Kidney (tissue), 13 donors: ENCODE measurements at regions not wholly inside any gene's neighbourhood (a gene's known extent, or its start where the extent isn't known, plus 50 kb on each side); places are given as distances from the start of the nearest gene placed in this dataset.
"Not testable (repeated sequence)": the region's sequence is repeated elsewhere in the genome, so short reads cannot be mapped to it uniquely, and the experiment has no call there.

Experiments
- DNase-seq, 5 donors: peaks; one replicate each; pipeline ENCODE4 v3.0.0-alpha.2; 2013 to 2020
- FAIRE-seq: peaks from 2 replicates; lab custom pipeline; 2012; peaks lifted over from hg19 to GRCh38; lab: Jason Lieb, UNC
- H3K27ac ChIP-seq, 2 donors: one replicate each; pipeline ENCODE4 v1.7.0; 2013; ENCODE audit warnings: low read depth in 2 of 2, low read length in 2 of 2, inconsistent platforms in 1 of 2
- H3K27me3 ChIP-seq: one replicate; pipeline ENCODE4 v1.7.1; 2013; ENCODE audit warnings: low read length, inconsistent platforms; ENCODE audit not compliant: control insufficient read depth, insufficient read depth
- H3K36me3 ChIP-seq, 3 donors: one replicate each; pipeline versions ENCODE4 v1.7.0 to v1.7.1; 2013; ENCODE audit warnings: low read length in 3 of 3, control low read depth in 1 of 3, inconsistent platforms in 1 of 3; ENCODE audit not compliant: insufficient read depth in 3 of 3, control insufficient read depth in 2 of 3
- H3K4me1 ChIP-seq, 3 donors: one replicate each; pipeline versions ENCODE4 v1.7.0 to v1.7.1; 2013; ENCODE audit warnings: low read length in 3 of 3, inconsistent platforms in 1 of 3, low read depth in 1 of 3; ENCODE audit not compliant: control insufficient read depth in 2 of 3, insufficient read depth in 2 of 3
- H3K4me3 ChIP-seq, 3 donors: one replicate each; pipeline versions ENCODE4 v1.7.0 to v1.8.1; 2013; ENCODE audit warnings: low read length in 3 of 3, control low read depth in 1 of 3, inconsistent platforms in 1 of 3
- H3K9ac ChIP-seq, 3 donors: one replicate each; pipeline versions ENCODE4 v1.7.0 to v1.7.1; 2013; ENCODE audit warnings: low read length in 3 of 3, control low read depth in 1 of 3, inconsistent platforms in 1 of 3
- H3K9me3 ChIP-seq, 3 donors: one replicate each; pipeline versions ENCODE4 v1.7.0 to v1.7.1; 2013; ENCODE audit warnings: low read length in 3 of 3, control low read depth in 1 of 3, inconsistent platforms in 1 of 3; ENCODE audit not compliant: control insufficient read depth in 2 of 3, insufficient read depth in 1 of 3
- CTCF ChIP-seq: IDR thresholded peaks from 3 replicates; pipeline ENCODE4 v1.5.1; 2012; ENCODE audit warnings: mild to moderate bottlenecking, moderate library complexity, borderline replicate concordance; ENCODE audit not compliant: insufficient read depth; ENCODE audit errors: extremely low read depth
- intact Hi-C: fragments of 100-400 bp; cut with DNase I; formaldehyde crosslinking; loops from one replicate; pipeline ENCODE4 v1.11.1; 2022
- donor health status: control.
- donor health status: control.
- donor health status: control.
- donor health status: control.
- donor health status: control.
- donor health status: DM: yes; HTN: yes; CAD: no.
- donor health status: Normal renal cell carcinoma (clear cell type).

GRCh38 chr3:189013224-189013888, 158.4 kb upstream of the TPRG1 start:
- Histone ChIP-seq H3K4me3 (no peak overlapping the region), H3K9me3 (peaks cover 0 to 5% (median 0%) of the 10 kb centered on the region in 3 donors), H3K27ac (no peak overlapping the region), H3K36me3 (no peaks in the 10 kb centered on the region), H3K9ac (no peak overlapping the region), H3K4me1 (no peaks in the 10 kb centered on the region), H3K27me3 (no peaks in the 10 kb centered on the region)
- intact Hi-C loops = no loop called here
- FAIRE-seq (no peak), DNase-seq (no peak)
- no peak for TF ChIP-seq CTCF

- no peaks in the 10 kb centered on the region for H3K27me3 ChIP-seq
- no peak overlapping the region for H3K4me3 ChIP-seq
- FAIRE-seq (no peak), DNase-seq (no peak)
- H3K9me3 ChIP-seq = peaks cover 0 to 5% (median 0%) of the 10 kb centered on the region in 3 donors
- H3K9ac ChIP-seq = no peak overlapping the region
- intact Hi-C loops = no loop called here
- H3K4me1 ChIP-seq = no peaks in the 10 kb centered on the region
- TF ChIP-seq CTCF = no peak
- no peak overlapping the region for H3K27ac ChIP-seq
- H3K36me3 ChIP-seq = no peaks in the 10 kb centered on the region
Observed at GRCh38 chr3:189014526-189014925, 157.2 kb upstream of the TPRG1 start.

- FAIRE-seq, H3K9me3 ChIP-seq, H3K27ac ChIP-seq, H3K4me3 ChIP-seq, H3K36me3 ChIP-seq, H3K27me3 ChIP-seq, intact Hi-C loops, H3K4me1 ChIP-seq, H3K9ac ChIP-seq: not testable (repeated sequence)
- DNase-seq = peak in 1 of 5 donors; percentile 5
Observed at GRCh38 chr3:189022576-189023466, 148.9 kb upstream of the TPRG1 start.

- H3K4me1 ChIP-seq = no peaks in the 10 kb centered on the region
- no peak overlapping the region for H3K9ac ChIP-seq
- intact Hi-C loops = no loop called here
- DNase-seq (no peak), FAIRE-seq (no peak)
- no peak overlapping the region for H3K4me3 ChIP-seq
- no peaks in the 10 kb centered on the region for H3K36me3 ChIP-seq
- H3K27me3 ChIP-seq = no peaks in the 10 kb centered on the region
- H3K9me3 ChIP-seq = no peaks in the 10 kb centered on the region
- no peak for TF ChIP-seq CTCF
- H3K27ac ChIP-seq = no peak overlapping the region
Observed at GRCh38 chr3:189025866-189026265, 145.9 kb upstream of the TPRG1 start.
